CD4-positive, alpha-beta T cell (primary cell): ENCODE measurements at regions not wholly inside any gene's neighbourhood (a gene's known extent, or its start where the extent isn't known, plus 50 kb on each side); places are given as distances from the start of the nearest gene placed in this dataset.

ENCODE experiments used
- ATAC-seq: fragments of 200-7000 bp; cut with Tn5 transposase; one replicate; pipeline ENCODE4 v1.10.0; 2022; ENCODE audit warnings: mild to moderate bottlenecking; ENCODE audit not compliant: poor library complexity
- CTCF ChIA-PET: fragments of 350-600 bp; sonication (Branson Sonifier 250); formaldehyde crosslinking; loops from one replicate; lab custom pipeline; 2021; ENCODE audit warnings: antibody characterized with exemption, inconsistent platforms; lab: Charles Lee
- POLR2A ChIA-PET: fragments of 350-600 bp; sonication (Branson Sonifier 250); formaldehyde crosslinking; loops from one replicate; lab custom pipeline; 2021; ENCODE audit warnings: antibody characterized with exemption, inconsistent platforms; lab: Charles Lee
- DNase-seq, 14 experiments: peaks; one replicate each; pipeline ENCODE4 v3.0.0-alpha.2; 2013 to 2020; ENCODE audit warnings: mixed read lengths in 2 of 14
- H3K27ac ChIP-seq, 2 donors: one replicate each; pipeline versions ENCODE4 v1.5.1 to v1.7.0; 2013; ENCODE audit warnings: low read length in 2 of 2, low read depth in 1 of 2, mild to moderate bottlenecking in 1 of 2
- H3K27me3 ChIP-seq, 2 experiments: 1 replicate in 1 of 2; 2 replicates in 1 of 2; pipeline versions ENCODE4 v1.6.1 to v1.7.0; 2013; ENCODE audit warnings: low read length in 2 of 2, control low read depth in 1 of 2, mild to moderate bottlenecking in 1 of 2, moderate library complexity in 1 of 2; ENCODE audit not compliant: insufficient read depth in 2 of 2, control insufficient read depth in 1 of 2
- H3K36me3 ChIP-seq: one replicate; pipeline ENCODE4 v1.6.1; 2013; ENCODE audit warnings: low read length, control low read depth; ENCODE audit not compliant: insufficient read depth
- H3K4me1 ChIP-seq: one replicate; pipeline ENCODE4 v1.6.1; 2013; ENCODE audit warnings: low read length, control low read depth; ENCODE audit not compliant: insufficient read depth
- H3K4me3 ChIP-seq: one replicate; pipeline ENCODE4 v1.5.1; 2013; ENCODE audit warnings: mild to moderate bottlenecking, low read length, moderate library complexity
- H3K9me3 ChIP-seq, 2 experiments: 1 replicate in 1 of 2; 2 replicates in 1 of 2; pipeline versions ENCODE4 v1.6.1 to v1.7.0; 2013; ENCODE audit warnings: low read length in 2 of 2, mild to moderate bottlenecking in 2 of 2, control low read depth in 1 of 2, moderate library complexity in 1 of 2; ENCODE audit not compliant: control insufficient read depth in 1 of 2, insufficient read depth in 1 of 2
- H3K27ac Mint-ChIP-seq: one replicate; pipeline ENCODE4 v1.8.0; 2020; ENCODE audit warnings: mixed read lengths
- H3K27me3 Mint-ChIP-seq: one replicate; pipeline ENCODE4 v1.8.0; 2021; ENCODE audit warnings: mixed read lengths
- H3K36me3 Mint-ChIP-seq: one replicate; pipeline ENCODE4 v1.8.0; 2021; ENCODE audit warnings: low read depth, mixed read lengths
- H3K4me1 Mint-ChIP-seq: one replicate; pipeline ENCODE4 v1.8.0; 2021; ENCODE audit warnings: low read depth, mixed read lengths
- H3K4me3 Mint-ChIP-seq: one replicate; pipeline ENCODE4 v1.8.0; 2020; ENCODE audit warnings: mild to moderate bottlenecking, mixed read lengths
- H3K9me3 Mint-ChIP-seq: one replicate; pipeline ENCODE4 v1.8.0; 2020; ENCODE audit warnings: mixed read lengths
- CTCF ChIP-seq: fragments of 200-600 bp; IDR thresholded peaks from one replicate; pipeline ENCODE4 v1.8.0; 2022; ENCODE audit warnings: antibody characterized with exemption, mild to moderate bottlenecking
- intact Hi-C, 2 experiments: fragments of 100-400 bp; cut with DNase I in 1 of 2; cut with micrococcal nuclease in 1 of 2; formaldehyde crosslinking; loops; one replicate each; pipeline versions ENCODE4 v1.15.1 to v1.9.0; 2023 to 2025; cut with DNase I, micrococcal nuclease

GRCh38 chrX:113868177-113868576, 715.7 kb upstream of the HTR2C start:
- Histone ChIP-seq H3K27ac (no peak overlapping the region), H3K9me3 (peaks cover 0 to 10% of the 10 kb centered on the region in 2 experiments), H3K36me3 (no peaks in the 10 kb centered on the region), H3K27me3 (no peaks in the 10 kb centered on the region), H3K4me1 (no peaks in the 10 kb centered on the region), H3K4me3 (no peak overlapping the region)
- no peaks in the 10 kb centered on the region for H3K4me1 Mint-ChIP-seq
- ChIA-PET POLR2A (no interaction called here), CTCF (no interaction called here)
- ATAC-seq (no peak), DNase-seq (no peak)
- no peaks in the 10 kb centered on the region for H3K36me3 Mint-ChIP-seq
- TF ChIP-seq CTCF, result no peak
- H3K9me3 Mint-ChIP-seq, result no peaks in the 10 kb centered on the region
- intact Hi-C loops, result no loop called here
- no peaks in the 10 kb centered on the region for H3K27me3 Mint-ChIP-seq
- H3K27ac Mint-ChIP-seq, result no peak overlapping the region
- H3K4me3 Mint-ChIP-seq, result no peak overlapping the region

- Histone ChIP-seq H3K27ac (no peak overlapping the region), H3K36me3 (no peaks in the 10 kb centered on the region), H3K4me1 (no peaks in the 10 kb centered on the region), H3K4me3 (no peak overlapping the region), H3K9me3 (no peaks in the 10 kb centered on the region), H3K27me3 (no peaks in the 10 kb centered on the region)
- POLR2A ChIA-PET, result no interaction called here
- Mint-ChIP-seq H3K9me3 (peaks cover 2% of the 10 kb centered on the region), H3K27ac (no peak overlapping the region), H3K27me3 (no peaks in the 10 kb centered on the region), H3K36me3 (no peaks in the 10 kb centered on the region), H3K4me1 (no peaks in the 10 kb centered on the region), H3K4me3 (no peak overlapping the region)
- DNase-seq, result no peak
- TF ChIP-seq CTCF, result no peak
- ATAC-seq, result no peak
- intact Hi-C loops, result no loop called here
- CTCF ChIA-PET, result no interaction called here
These were observed 734.5 kb upstream of the HTR2C start for GRCh38 chrX:113849408-113849807.

GRCh38 chrX:113833096-113834055, 750.5 kb upstream of the HTR2C start:
- no peaks in the 10 kb centered on the region for H3K4me1 Mint-ChIP-seq
- H3K4me3 ChIP-seq, result no peak overlapping the region

More at GRCh38 chrX:113833096-113834055, 750.5 kb upstream of the HTR2C start:
- TF ChIP-seq CTCF, result no peak
- Mint-ChIP-seq H3K36me3 (no peaks in the 10 kb centered on the region), H3K4me3 (no peak overlapping the region), H3K27ac (no peak overlapping the region), H3K27me3 (no peaks in the 10 kb centered on the region), H3K9me3 (no peaks in the 10 kb centered on the region)
- ChIA-PET CTCF (no interaction called here), POLR2A (no interaction called here)
- no peak for DNase-seq
- Histone ChIP-seq H3K27me3 (no peaks in the 10 kb centered on the region), H3K27ac (no peak overlapping the region), H3K4me1 (no peaks in the 10 kb centered on the region), H3K36me3 (no peaks in the 10 kb centered on the region), H3K9me3 (no peaks in the 10 kb centered on the region)
- no peak for ATAC-seq
- intact Hi-C loops, result no loop called here
